SK-N-SH (cell line): ENCODE measurements at regions not wholly inside any gene's neighbourhood (a gene's known extent, or its start where the extent isn't known, plus 50 kb on each side); places are given as distances from the start of the nearest gene placed in this dataset.

Source experiments
- CTCF ChIA-PET: fragments of 300-600, 350-600 bp; formaldehyde crosslinking; extraction: SDS; loops from one replicate; lab custom pipeline; 2021; lab: Yijun Ruan, JAX
- POLR2A ChIA-PET: fragments of 350-600 bp; sonication (Branson Sonifier 250); formaldehyde crosslinking; extraction: SDS; loops from one replicate; lab custom pipeline; 2020; ENCODE audit warnings: antibody characterized with exemption, inconsistent platforms; lab: Yijun Ruan, JAX
- DNase-seq: peaks from one replicate; pipeline ENCODE4 v3.0.0; 2012
- H2AFZ ChIP-seq: fragments of 200-600 bp; sonication (generic); 2 replicates; pipeline ENCODE4 v1.8.1; 2016; ENCODE audit warnings: antibody characterized with exemption, mild to moderate bottlenecking, low read depth
- H3F3A ChIP-seq: fragments of 200-600 bp; sonication (generic); replicated peaks from 2 replicates; pipeline ENCODE3; 2016; ENCODE audit warnings: antibody characterized with exemption, mild to moderate bottlenecking; ENCODE audit not compliant: insufficient read depth
- H3K27ac ChIP-seq, 2 experiments: fragments of 200-500 bp in 1 of 2; fragments of 200-600 bp in 1 of 2; sonication (Bioruptor generic) in 1 of 2; sonication (generic), shearing (Covaris generic) in 1 of 2; 2 replicates each; pipeline versions ENCODE4 v1.5.1 to v1.6.1; 2014 to 2016; ENCODE audit warnings: low read depth in 2 of 2, inconsistent platforms in 1 of 2, low read length in 1 of 2, mild to moderate bottlenecking in 1 of 2, mixed read lengths in 1 of 2
- H3K27me3 ChIP-seq: fragments of 200-600 bp; sonication (generic), shearing (Covaris generic); 2 replicates; pipeline ENCODE4 v1.6.1; 2016; ENCODE audit warnings: mixed run types; ENCODE audit not compliant: insufficient read depth
- H3K36me3 ChIP-seq, 2 experiments: fragments of 200-500 bp in 1 of 2; fragments of 200-600 bp in 1 of 2; sonication (Bioruptor generic) in 1 of 2; sonication (generic) in 1 of 2; replicated peaks in 1 of 2; 2 replicates each; pipeline versions ENCODE3 to v1.5.1; 2014 to 2016; ENCODE audit warnings: low read length in 1 of 2, mild to moderate bottlenecking in 1 of 2; ENCODE audit not compliant: insufficient read depth in 2 of 2, control insufficient read depth in 1 of 2
- H3K4me1 ChIP-seq, 2 experiments: fragments of 200-500 bp in 1 of 2; fragments of 200-600 bp in 1 of 2; sonication (Bioruptor generic) in 1 of 2; sonication (generic), shearing (Covaris generic) in 1 of 2; 2 replicates each; pipeline versions ENCODE4 v1.5.1 to v1.6.1; 2014 to 2016; ENCODE audit warnings: low read depth in 1 of 2, low read length in 1 of 2, mixed run types in 1 of 2; ENCODE audit not compliant: insufficient read depth in 2 of 2, control insufficient read depth in 1 of 2
- H3K4me2 ChIP-seq: fragments of 200-600 bp; sonication (generic), shearing (Covaris generic); 2 replicates; pipeline ENCODE4 v1.6.1; 2017; ENCODE audit warnings: mixed run types
- H3K4me3 ChIP-seq, 2 experiments: fragments of 200-500 bp in 1 of 2; fragments of 200-600 bp in 1 of 2; sonication (Bioruptor generic) in 1 of 2; sonication (generic), shearing (Covaris generic) in 1 of 2; 2 replicates each; pipeline versions ENCODE4 v1.5.1 to v1.8.1; 2014 to 2016; ENCODE audit warnings: low read depth in 2 of 2, inconsistent platforms in 1 of 2, low read length in 1 of 2, mild to moderate bottlenecking in 1 of 2, mixed read lengths in 1 of 2, moderate library complexity in 1 of 2
- H3K79me2 ChIP-seq: fragments of 200-600 bp; sonication (generic); 2 replicates; pipeline ENCODE4 v1.8.1; 2017; ENCODE audit warnings: mild to moderate bottlenecking; ENCODE audit not compliant: insufficient read depth
- H3K9ac ChIP-seq: fragments of 200-600 bp; sonication (generic); 2 replicates; pipeline ENCODE4 v1.6.1; 2017; ENCODE audit warnings: mixed run types
- H3K9me2 ChIP-seq: fragments of 200-600 bp; sonication (generic); 2 replicates; pipeline ENCODE4 v1.6.1; 2017; ENCODE audit warnings: mixed run types
- H3K9me3 ChIP-seq: fragments of 200-600 bp; sonication (generic); 2 replicates; pipeline ENCODE4 v1.6.1; 2017; ENCODE audit warnings: mixed run types, mild to moderate bottlenecking, moderate library complexity
- H4K20me1 ChIP-seq: fragments of 200-600 bp; sonication (generic); 2 replicates; pipeline ENCODE4 v1.6.1; 2017; ENCODE audit warnings: mild to moderate bottlenecking, mixed run types; ENCODE audit not compliant: insufficient read depth
- ELF1 ChIP-seq: IDR thresholded peaks from 2 replicates; pipeline ENCODE4 v1.4.0; 2012
- FOSL2 ChIP-seq: IDR thresholded peaks from 2 replicates; pipeline ENCODE4 v1.4.0; 2012; ENCODE audit warnings: low read depth, mild to moderate bottlenecking, moderate library complexity, borderline replicate concordance
- FOXJ3 ChIP-seq: sonication (generic); formaldehyde crosslinking; IDR thresholded peaks from 2 replicates; pipeline ENCODE4 v1.5.1; 2020; ENCODE audit warnings: mild to moderate bottlenecking, missing genetic modification reagents
- GATA2 ChIP-seq: sonication (generic); formaldehyde crosslinking; IDR thresholded peaks from 2 replicates; pipeline ENCODE4 v1.5.0; 2020; ENCODE audit warnings: mild to moderate bottlenecking, missing genetic modification reagents
- MXI1 ChIP-seq: IDR thresholded peaks from 2 replicates; pipeline ENCODE4 v1.6.1; 2012; ENCODE audit warnings: mild to moderate bottlenecking, low read depth, low read length, improper control_type of control experiment
- NFIC ChIP-seq: IDR thresholded peaks from 2 replicates; pipeline ENCODE4 v1.4.0; 2012; ENCODE audit warnings: borderline replicate concordance
- NRF1 ChIP-seq: IDR thresholded peaks from 2 replicates; pipeline ENCODE4 v1.6.1; 2012; ENCODE audit warnings: low read depth, mild to moderate bottlenecking, low read length
- POLR2AphosphoS5 ChIP-seq: IDR thresholded peaks from 2 replicates; pipeline ENCODE4 v1.6.1; 2012; ENCODE audit warnings: low read depth, low read length
- RFX5 ChIP-seq: IDR thresholded peaks from 2 replicates; pipeline ENCODE4 v1.6.1; 2012; ENCODE audit warnings: mild to moderate bottlenecking, improper control_type of control experiment, low read length
- RXRA ChIP-seq: IDR thresholded peaks from 2 replicates; pipeline ENCODE4 v1.4.0; 2012; ENCODE audit warnings: low read depth, mild to moderate bottlenecking, borderline replicate concordance
- SMC3 ChIP-seq: IDR thresholded peaks from 2 replicates; pipeline ENCODE4 v1.6.1; 2012; ENCODE audit warnings: low read depth, low read length, improper control_type of control experiment
- TAF1 ChIP-seq: IDR thresholded peaks from 2 replicates; pipeline ENCODE4 v1.6.1; 2012; ENCODE audit warnings: low read depth, mild to moderate bottlenecking, low read length, moderate library complexity, borderline replicate concordance
- TCF12 ChIP-seq: IDR thresholded peaks from 2 replicates; pipeline ENCODE4 v1.4.0; 2012
- TEAD4 ChIP-seq: IDR thresholded peaks from 2 replicates; pipeline ENCODE4 v1.4.0; 2012; ENCODE audit warnings: mild to moderate bottlenecking, borderline replicate concordance; ENCODE audit not compliant: insufficient read depth
- YY1 ChIP-seq: IDR thresholded peaks from 2 replicates; pipeline ENCODE4 v1.4.0; 2012; ENCODE audit warnings: low read depth, mild to moderate bottlenecking
- WGBS: methylation state at CpG from one replicate; pipeline ENCODE4 v1.1.6; 2017; ENCODE audit warnings: low lambda C conversion rate; 5-methylcytosine and 5-hydroxymethylcytosine counted together
- TF ChIP-seq, protein P1 (sequence below): IDR thresholded peaks from 2 replicates; pipeline ENCODE4; 2012
- TF ChIP-seq, protein P2 (sequence below): fragments of 200-600 bp; sonication (generic); IDR thresholded peaks from 2 replicates; pipeline ENCODE4 v1.6.1; 2017; ENCODE audit warnings: antibody characterized with exemption, mild to moderate bottlenecking, moderate library complexity
- TF ChIP-seq, protein P3 (sequence below): fragments of 150-350 bp; IDR thresholded peaks from 2 replicates; pipeline ENCODE4 v1.6.1; 2016; ENCODE audit warnings: mild to moderate bottlenecking, low read depth, low read length
- TF ChIP-seq, protein P4 (sequence below): IDR thresholded peaks from 2 replicates; pipeline ENCODE4 v1.4.0; 2012; ENCODE audit warnings: low read depth, borderline replicate concordance

DNA sequence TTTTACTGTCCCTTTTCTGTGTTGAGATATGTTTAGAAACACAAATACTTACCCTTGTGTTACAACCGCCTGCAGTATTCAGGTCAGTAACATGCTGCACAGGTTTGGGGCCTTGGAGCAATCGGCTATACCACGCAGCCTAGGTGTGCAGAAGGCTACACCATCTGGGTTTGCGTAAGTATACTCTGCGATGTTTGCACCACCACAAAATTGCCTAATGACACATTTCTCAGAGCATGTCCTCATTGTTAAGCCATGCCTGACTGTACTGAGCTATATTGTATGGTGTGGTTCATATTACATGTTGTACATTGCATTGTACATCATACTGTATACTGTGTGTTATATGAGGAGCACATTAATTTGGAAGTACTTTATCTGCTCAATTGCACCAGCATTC lies 247.4 kb downstream of the RHOU start:
- H3K36me3 ChIP-seq: no peaks in the 10 kb centered on the region
- ChIA-PET CTCF (interaction anchor here (1.2 to 1.6 kb wide), 3 partner anchors 191 to 244 kb away, joined by 3 to 4 read pairs (median 3); no protein-coding TSS in a partner anchor), POLR2A (no interaction called here)
- no peak overlapping the region for H3K4me3 ChIP-seq
- no peaks in the 10 kb centered on the region for H3K9me3 ChIP-seq
- WGBS: 86% methylated on average over 5 of the region's 5 CpGs
- no peak overlapping the region for H3K9ac ChIP-seq
- no peak overlapping the region for H3K27ac ChIP-seq
- peaks cover 0 to 32% of the 10 kb centered on the region in 2 experiments; a peak in 1 of 4 replicates for H3K4me1 ChIP-seq
- H2AFZ ChIP-seq: no peak overlapping the region
- no peak for DNase-seq
- H3K4me2 ChIP-seq: no peak overlapping the region
- no peak for TF ChIP-seq TEAD4
- no peak for TF ChIP-seq RXRA
- TF ChIP-seq FOSL2: no peak
- TF ChIP-seq, protein P1, sequence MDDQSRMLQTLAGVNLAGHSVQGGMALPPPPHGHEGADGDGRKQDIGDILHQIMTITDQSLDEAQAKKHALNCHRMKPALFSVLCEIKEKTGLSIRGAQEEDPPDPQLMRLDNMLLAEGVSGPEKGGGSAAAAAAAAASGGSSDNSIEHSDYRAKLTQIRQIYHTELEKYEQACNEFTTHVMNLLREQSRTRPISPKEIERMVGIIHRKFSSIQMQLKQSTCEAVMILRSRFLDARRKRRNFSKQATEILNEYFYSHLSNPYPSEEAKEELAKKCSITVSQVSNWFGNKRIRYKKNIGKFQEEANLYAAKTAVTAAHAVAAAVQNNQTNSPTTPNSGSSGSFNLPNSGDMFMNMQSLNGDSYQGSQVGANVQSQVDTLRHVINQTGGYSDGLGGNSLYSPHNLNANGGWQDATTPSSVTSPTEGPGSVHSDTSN: no peak
- TF ChIP-seq SMC3: no peak
- TF ChIP-seq GATA2 (CRISPR knock-in tag): no peak
- no peak for TF ChIP-seq YY1
- no peak for TF ChIP-seq TAF1
- TF ChIP-seq NRF1: no peak
- TF ChIP-seq TCF12: no peak
- TF ChIP-seq ELF1: no peak
- TF ChIP-seq RFX5: no peak
- no peak for TF ChIP-seq NFIC
- no peak for TF ChIP-seq FOXJ3
- TF ChIP-seq POLR2AphosphoS5: no peak
- TF ChIP-seq, protein P2, sequence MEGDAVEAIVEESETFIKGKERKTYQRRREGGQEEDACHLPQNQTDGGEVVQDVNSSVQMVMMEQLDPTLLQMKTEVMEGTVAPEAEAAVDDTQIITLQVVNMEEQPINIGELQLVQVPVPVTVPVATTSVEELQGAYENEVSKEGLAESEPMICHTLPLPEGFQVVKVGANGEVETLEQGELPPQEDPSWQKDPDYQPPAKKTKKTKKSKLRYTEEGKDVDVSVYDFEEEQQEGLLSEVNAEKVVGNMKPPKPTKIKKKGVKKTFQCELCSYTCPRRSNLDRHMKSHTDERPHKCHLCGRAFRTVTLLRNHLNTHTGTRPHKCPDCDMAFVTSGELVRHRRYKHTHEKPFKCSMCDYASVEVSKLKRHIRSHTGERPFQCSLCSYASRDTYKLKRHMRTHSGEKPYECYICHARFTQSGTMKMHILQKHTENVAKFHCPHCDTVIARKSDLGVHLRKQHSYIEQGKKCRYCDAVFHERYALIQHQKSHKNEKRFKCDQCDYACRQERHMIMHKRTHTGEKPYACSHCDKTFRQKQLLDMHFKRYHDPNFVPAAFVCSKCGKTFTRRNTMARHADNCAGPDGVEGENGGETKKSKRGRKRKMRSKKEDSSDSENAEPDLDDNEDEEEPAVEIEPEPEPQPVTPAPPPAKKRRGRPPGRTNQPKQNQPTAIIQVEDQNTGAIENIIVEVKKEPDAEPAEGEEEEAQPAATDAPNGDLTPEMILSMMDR: no peak
- TF ChIP-seq, protein P3, sequence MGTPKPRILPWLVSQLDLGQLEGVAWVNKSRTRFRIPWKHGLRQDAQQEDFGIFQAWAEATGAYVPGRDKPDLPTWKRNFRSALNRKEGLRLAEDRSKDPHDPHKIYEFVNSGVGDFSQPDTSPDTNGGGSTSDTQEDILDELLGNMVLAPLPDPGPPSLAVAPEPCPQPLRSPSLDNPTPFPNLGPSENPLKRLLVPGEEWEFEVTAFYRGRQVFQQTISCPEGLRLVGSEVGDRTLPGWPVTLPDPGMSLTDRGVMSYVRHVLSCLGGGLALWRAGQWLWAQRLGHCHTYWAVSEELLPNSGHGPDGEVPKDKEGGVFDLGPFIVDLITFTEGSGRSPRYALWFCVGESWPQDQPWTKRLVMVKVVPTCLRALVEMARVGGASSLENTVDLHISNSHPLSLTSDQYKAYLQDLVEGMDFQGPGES: no peak
- TF ChIP-seq, protein P4, sequence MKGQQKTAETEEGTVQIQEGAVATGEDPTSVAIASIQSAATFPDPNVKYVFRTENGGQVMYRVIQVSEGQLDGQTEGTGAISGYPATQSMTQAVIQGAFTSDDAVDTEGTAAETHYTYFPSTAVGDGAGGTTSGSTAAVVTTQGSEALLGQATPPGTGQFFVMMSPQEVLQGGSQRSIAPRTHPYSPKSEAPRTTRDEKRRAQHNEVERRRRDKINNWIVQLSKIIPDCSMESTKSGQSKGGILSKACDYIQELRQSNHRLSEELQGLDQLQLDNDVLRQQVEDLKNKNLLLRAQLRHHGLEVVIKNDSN: no peak
- TF ChIP-seq MXI1: no peak
- no peaks in the 10 kb centered on the region for H3K27me3 ChIP-seq
- no peaks in the 10 kb centered on the region for H3K79me2 ChIP-seq
- H4K20me1 ChIP-seq: no peaks in the 10 kb centered on the region
- no peaks in the 10 kb centered on the region for H3F3A ChIP-seq
- H3K9me2 ChIP-seq: no peaks in the 10 kb centered on the region
